Frontal cortex (tissue), 3 donors: ENCODE measurements at regions not wholly inside any gene's neighbourhood (a gene's known extent, or its start where the extent isn't known, plus 50 kb on each side); places are given as distances from the start of the nearest gene placed in this dataset.
A peak's percentile ranks its signal among the peaks of the same experiment; 100 is the strongest.
"Not testable (repeated sequence)": the region's sequence is repeated elsewhere in the genome, so short reads cannot be mapped to it uniquely, and the experiment has no call there.

ENCODE experiments used
- DNase-seq, 2 donors: peaks; one replicate each; pipeline ENCODE4 v3.0.0; 2012; ENCODE audit warnings: low spot score in 2 of 2
- FAIRE-seq: peaks from 2 replicates; lab custom pipeline; 2012; peaks lifted over from hg19 to GRCh38; lab: Jason Lieb, UNC
- donor health status: control.
- donor health status: control.
- donor health status: control.

DNA sequence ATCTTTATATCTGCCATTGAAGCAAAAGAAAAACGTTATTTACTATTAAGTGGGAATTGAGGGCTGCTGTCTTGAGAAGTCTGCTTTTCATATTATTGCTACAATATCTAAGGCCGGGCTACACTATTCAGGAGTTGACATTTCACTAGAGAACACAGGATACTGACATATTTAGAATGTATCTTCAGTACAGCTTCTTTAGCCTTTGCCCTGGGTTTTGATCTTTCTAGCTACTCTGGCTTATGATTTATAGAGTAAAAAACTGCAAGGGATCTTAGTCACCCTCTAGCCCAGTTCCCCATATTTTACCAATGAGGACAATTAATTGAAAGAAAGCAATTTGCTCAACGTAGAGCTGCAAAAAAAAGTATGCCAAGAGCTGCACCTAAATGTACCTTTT is 307.4 kb upstream of the DPPA4 start:
- DNase-seq = no peak
- FAIRE-seq = no peak

DNA sequence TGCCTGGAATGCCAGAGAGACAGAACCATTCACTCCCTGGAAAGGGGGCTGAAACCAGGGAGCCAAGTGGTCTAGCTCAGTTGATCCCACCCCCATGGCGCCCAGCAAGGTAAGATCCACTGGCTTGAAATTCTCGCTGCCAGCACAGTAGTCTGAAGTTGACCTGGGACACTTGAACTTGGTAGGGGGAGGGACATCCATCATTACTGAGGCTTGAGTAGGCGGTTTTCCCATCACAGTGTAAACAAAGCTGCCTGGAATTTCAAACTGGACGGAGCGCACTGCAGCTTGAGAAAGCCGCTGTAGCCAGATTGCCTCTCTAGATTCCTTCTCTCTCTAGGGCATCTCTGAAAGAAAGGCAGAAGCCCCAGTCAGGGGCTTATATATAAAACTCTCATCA is 310.7 kb upstream of the DPPA4 start:
- DNase-seq = no peak
- FAIRE-seq = no peak

- no peak for DNase-seq
- FAIRE-seq = no peak
Measured at GRCh38 chr3:109656225-109656624, 318.9 kb upstream of the DPPA4 start.

DNA sequence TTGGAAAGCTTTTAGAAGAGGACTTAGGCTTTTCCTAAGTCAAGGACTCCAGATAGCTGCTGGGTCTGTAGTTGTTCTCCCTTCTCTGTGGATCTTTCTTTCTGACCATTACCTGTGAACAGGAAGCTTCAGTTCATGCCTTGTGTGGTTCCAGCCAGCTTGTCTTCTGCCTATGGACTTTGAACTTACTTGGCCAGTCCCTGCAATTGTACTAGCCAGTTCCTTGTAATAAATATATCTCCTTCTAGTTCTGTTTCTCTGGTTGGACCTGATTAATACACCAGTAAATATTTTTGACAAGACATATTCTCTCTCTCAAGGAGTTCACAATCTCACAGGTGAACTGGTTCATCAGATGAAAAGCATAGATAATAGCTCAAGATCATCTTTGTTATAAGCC is 341.3 kb upstream of the DPPA4 start:
- FAIRE-seq (no peak), DNase-seq (no peak)

DNA sequence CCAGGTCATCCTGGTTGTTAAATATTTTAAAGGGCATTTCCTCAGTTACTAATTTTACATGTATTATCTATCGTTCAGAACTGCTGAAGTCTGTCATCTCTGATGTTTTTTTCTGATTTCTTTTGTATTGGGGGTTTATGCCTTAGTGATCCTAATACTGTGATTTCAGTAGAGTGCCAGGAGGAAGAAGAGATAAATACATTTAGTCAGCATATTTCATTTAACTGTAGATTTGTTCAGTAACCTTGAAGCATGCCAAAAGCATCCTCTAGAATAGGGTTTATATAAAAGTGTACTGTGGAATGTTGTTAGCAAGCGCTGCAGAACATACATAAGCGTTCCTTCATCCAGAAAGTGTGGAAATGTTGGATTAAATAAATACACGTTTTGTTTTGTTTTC is 342.3 kb upstream of the DPPA4 start:
- DNase-seq (no peak), FAIRE-seq (no peak)

GRCh38 chr3:109683746-109684145 is 346.4 kb upstream of the DPPA4 start:
- DNase-seq (no peak), FAIRE-seq (no peak)

DNA sequence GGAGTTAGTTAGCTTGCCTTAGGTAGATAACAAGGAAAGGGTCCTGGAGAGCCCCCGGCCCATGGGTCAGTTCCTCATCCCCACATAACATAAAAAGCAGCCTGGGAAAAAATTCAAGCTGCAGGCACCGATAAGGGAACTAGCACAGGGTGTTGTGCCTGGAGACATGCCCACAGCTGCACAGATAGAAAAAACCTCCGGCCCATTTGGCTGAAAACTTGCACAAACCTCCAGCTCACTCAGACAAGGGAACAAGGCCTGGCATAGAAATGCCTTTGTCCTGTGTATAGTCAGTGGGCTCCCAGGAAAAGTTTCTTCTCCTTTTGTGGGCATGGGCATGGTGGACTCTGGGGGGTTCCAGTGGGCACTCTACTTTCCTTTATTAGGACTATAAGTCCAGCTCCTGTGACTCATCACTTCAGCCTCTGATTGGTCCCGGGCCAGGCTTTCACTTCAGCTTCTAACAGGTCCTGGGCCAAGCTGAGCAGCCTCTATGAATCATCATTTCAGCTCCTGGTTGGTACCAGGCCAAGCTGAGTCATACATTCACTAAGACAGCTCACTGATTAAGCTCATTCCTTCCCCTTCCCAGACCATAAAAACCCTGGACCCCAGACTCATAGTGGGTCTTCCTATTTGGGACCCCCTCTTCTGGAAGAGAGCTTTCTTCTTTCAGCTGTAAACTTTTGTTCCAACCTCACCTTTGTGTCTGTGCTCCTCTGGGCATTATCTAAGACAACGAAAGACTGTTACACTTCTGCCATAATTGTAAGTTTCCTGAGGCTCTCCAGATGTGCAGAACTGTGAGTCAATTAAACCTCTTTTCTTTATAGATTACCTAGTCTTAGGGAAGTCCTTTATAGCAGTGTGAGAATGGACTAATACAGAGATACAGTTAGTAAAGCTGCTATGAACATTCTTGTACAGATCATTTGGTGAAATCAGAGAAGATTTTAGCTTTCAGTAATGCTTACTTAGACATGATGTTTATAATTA is 348.0 kb upstream of the DPPA4 start:
- DNase-seq = peak in 1 of 2 donors; percentile 7
- no peak for FAIRE-seq

DNA sequence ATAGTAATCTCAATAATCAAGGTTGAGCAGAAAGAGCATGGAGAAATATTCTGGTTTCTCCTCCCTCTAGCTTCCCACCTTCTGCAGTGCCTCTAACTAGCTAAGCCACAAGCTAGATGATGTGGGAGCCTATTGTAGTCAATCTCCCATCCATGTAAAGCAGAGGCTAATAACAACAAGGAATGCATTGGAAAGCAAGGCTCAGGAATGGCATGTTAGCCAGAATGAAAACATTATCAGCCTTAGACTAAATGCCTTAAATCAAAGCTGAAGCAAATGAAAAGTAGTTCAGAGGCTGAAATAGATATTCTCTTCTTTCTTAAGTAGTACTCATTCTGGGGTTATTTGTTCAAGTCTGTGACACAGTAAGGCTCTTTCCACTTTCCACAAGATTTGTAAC is 350.3 kb upstream of the DPPA4 start:
- no peak for DNase-seq

GRCh38 chr3:109696932-109697331 is 359.6 kb upstream of the DPPA4 start:
- FAIRE-seq (no peak), DNase-seq (no peak)

More for the DNA sequence above, 350.3 kb upstream of the DPPA4 start:
- no peak for FAIRE-seq

DNA sequence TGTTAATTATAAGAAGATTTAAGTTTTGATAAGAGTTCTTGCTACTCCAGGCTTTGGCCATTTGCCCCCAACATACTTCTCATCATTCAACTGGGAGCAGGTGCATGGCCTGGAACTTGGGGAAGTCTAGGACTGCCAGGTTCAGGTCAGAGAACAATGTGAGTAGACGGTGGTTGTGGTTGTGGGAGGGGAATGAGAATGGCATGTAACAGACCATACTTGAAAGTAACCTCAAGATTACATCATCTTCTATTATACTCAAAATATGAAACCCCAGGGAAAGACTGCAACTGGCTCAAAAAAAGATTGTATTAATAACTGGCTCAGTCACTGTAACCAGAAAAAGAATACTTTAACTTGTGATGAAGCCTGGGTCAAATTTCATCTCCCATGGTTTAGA is 364.9 kb upstream of the DPPA4 start:
- FAIRE-seq = no peak
- DNase-seq = no peak

DNA sequence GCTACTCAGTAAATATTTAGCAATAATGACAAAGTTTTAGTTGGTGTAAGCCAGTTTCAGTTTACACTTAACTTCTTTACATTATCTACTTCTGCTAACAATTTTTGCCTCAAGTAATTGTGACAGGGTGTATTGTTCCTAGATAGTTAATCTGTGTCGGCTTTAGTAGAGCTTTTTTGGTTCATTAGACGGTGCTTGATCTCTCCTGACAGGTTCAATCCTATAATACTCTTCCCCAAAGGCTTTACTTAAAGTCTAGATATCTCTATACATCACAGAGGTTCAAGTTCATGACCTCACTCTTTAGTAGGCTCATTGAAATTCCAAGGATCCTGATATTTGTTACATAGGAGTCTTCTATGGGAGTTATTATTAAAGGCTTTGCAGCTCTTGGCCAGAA is 365.6 kb upstream of the DPPA4 start:
- no peak for DNase-seq

DNA sequence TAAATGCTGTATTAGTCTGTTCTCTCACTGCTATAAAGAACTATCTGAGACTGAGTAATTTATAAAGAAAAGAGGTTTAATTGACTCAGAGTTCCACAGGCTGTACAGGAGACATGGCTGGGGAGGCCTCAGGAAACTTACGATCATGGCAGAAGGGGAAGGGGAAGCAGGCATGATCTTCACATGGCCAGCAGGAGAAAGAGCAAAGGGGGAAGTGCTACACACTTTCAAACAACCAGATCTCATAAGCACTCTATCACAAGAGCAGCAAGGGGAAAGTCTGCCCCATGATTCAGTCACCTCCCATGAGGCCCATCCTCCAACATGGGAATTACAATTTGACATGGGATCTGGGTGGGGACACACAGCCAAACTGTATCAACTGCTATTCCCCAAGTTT is 367.8 kb upstream of the DPPA4 start:
- not testable (repeated sequence) for FAIRE-seq, DNase-seq

More for the DNA sequence above, 365.6 kb upstream of the DPPA4 start:
- FAIRE-seq = no peak

DNA sequence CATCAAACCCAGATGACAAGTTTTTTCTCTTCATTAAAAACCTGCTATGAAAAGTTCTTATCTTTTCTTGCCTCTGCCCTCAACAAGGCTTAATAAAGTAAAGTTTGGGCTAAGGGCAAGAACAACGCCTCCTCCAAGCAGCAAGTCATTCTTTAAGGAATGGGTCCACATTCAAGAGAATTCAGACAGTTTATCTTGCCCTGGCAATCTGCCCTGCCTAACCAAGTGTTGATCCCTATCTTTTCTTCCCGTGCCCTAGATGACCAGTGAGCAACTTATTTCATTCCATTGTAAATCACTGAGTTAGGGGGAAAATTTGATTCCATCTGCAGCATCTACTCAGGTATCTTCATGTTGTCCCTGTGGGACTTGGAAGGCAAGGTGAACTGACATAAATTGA is 370.3 kb upstream of the DPPA4 start:
- DNase-seq = no peak
- no peak for FAIRE-seq

GRCh38 chr3:109713288-109713687 is 375.9 kb upstream of the DPPA4 start:
- no peak for DNase-seq
- FAIRE-seq = no peak

DNA sequence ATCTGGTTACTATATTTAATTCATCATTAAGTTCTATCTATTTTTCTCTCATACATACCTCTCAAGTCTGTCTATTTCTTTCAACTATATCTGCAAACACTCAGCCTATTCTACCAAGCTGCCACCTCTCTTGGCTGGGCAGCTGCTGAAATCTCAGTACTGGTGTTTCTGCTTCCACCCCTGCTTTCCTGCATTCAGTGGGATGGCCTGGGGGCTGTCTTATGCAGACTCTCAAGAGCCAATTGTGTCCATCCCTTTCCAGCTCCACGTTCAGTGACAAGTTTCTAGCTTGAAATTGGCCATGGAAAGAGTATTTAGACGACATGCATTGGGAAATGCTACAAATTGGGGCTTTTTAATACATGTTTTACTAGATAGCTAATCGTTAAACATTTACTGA is 378.4 kb upstream of the DPPA4 start:
- no peak for DNase-seq
- no peak for FAIRE-seq

- no peak for FAIRE-seq
- DNase-seq = no peak
Measured at GRCh38 chr3:109718850-109719249, 381.5 kb upstream of the DPPA4 start.

DNA sequence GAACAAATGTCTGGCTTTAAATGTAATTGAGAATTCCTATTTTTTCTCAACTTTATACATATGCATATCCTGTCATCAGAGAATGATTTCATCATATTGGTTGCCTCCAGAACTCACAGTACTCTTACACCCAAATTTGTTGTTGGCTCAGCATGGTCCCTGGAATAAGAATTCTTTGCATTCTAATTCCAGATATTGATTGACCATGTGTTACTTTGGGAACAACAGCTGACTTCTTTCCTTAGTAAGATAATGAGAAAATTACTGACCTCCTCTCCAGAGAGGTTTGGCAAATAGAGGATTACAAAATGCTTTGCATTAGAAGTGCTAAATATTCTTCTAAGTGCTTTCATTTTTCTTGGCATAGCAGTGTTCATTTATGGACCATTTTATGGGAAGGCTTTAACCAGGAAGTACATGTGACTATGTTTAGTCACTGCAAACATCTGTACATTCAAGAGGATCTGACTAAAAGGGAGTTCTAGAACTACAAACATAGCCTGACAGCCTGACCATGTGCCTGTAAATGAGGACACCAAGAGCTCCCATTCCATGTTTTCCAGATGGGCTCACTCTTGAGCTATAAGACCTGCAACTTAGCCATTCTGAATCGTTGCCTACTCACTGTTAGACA is 391.6 kb upstream of the DPPA4 start:
- no peak for FAIRE-seq
- no peak for DNase-seq

- peak; percentile 90 for FAIRE-seq
- peak in 1 of 2 donors; percentile 6 for DNase-seq
Measured at GRCh38 chr3:109731639-109732473, 394.5 kb upstream of the DPPA4 start.

DNA sequence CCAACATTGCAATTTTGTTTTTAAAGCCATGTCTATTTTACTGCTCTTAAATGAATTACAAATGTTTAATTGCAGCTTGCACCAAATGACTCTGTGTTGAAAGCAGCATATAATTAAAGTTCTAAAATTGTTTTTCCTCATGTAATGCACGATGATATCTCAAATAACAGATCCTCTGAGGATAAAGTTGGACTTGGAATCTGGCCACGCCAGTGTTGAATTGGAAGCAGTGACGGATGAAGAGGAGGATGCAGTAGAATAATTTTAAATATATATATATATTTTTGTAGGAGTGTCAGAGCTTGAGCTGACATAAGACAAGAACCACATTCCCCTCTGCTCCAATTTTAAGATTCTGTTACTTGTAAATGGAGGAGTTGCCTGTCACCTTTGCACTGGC is 406.6 kb upstream of the DPPA4 start:
- DNase-seq (no peak), FAIRE-seq (no peak)

GRCh38 chr3:109772520-109772919 is 435.2 kb upstream of the DPPA4 start:
- DNase-seq = no peak
- FAIRE-seq = no peak
